SK-N-SH (cell line): ENCODE measurements at regions not wholly inside any gene's neighbourhood (a gene's known extent, or its start where the extent isn't known, plus 50 kb on each side); places are given as distances from the start of the nearest gene placed in this dataset.

Source experiments
- CTCF ChIA-PET: fragments of 300-600, 350-600 bp; formaldehyde crosslinking; extraction: SDS; loops from one replicate; lab custom pipeline; 2021; lab: Yijun Ruan, JAX
- POLR2A ChIA-PET: fragments of 350-600 bp; sonication (Branson Sonifier 250); formaldehyde crosslinking; extraction: SDS; loops from one replicate; lab custom pipeline; 2020; ENCODE audit warnings: antibody characterized with exemption, inconsistent platforms; lab: Yijun Ruan, JAX
- DNase-seq: peaks from one replicate; pipeline ENCODE4 v3.0.0; 2012
- H2AFZ ChIP-seq: fragments of 200-600 bp; sonication (generic); 2 replicates; pipeline ENCODE4 v1.8.1; 2016; ENCODE audit warnings: antibody characterized with exemption, mild to moderate bottlenecking, low read depth
- H3F3A ChIP-seq: fragments of 200-600 bp; sonication (generic); replicated peaks from 2 replicates; pipeline ENCODE3; 2016; ENCODE audit warnings: antibody characterized with exemption, mild to moderate bottlenecking; ENCODE audit not compliant: insufficient read depth
- H3K27ac ChIP-seq, 2 experiments: fragments of 200-500 bp in 1 of 2; fragments of 200-600 bp in 1 of 2; sonication (Bioruptor generic) in 1 of 2; sonication (generic), shearing (Covaris generic) in 1 of 2; 2 replicates each; pipeline versions ENCODE4 v1.5.1 to v1.6.1; 2014 to 2016; ENCODE audit warnings: low read depth in 2 of 2, inconsistent platforms in 1 of 2, low read length in 1 of 2, mild to moderate bottlenecking in 1 of 2, mixed read lengths in 1 of 2
- H3K27me3 ChIP-seq: fragments of 200-600 bp; sonication (generic), shearing (Covaris generic); 2 replicates; pipeline ENCODE4 v1.6.1; 2016; ENCODE audit warnings: mixed run types; ENCODE audit not compliant: insufficient read depth
- H3K36me3 ChIP-seq, 2 experiments: fragments of 200-500 bp in 1 of 2; fragments of 200-600 bp in 1 of 2; sonication (Bioruptor generic) in 1 of 2; sonication (generic) in 1 of 2; replicated peaks in 1 of 2; 2 replicates each; pipeline versions ENCODE3 to v1.5.1; 2014 to 2016; ENCODE audit warnings: low read length in 1 of 2, mild to moderate bottlenecking in 1 of 2; ENCODE audit not compliant: insufficient read depth in 2 of 2, control insufficient read depth in 1 of 2
- H3K4me1 ChIP-seq, 2 experiments: fragments of 200-500 bp in 1 of 2; fragments of 200-600 bp in 1 of 2; sonication (Bioruptor generic) in 1 of 2; sonication (generic), shearing (Covaris generic) in 1 of 2; 2 replicates each; pipeline versions ENCODE4 v1.5.1 to v1.6.1; 2014 to 2016; ENCODE audit warnings: low read depth in 1 of 2, low read length in 1 of 2, mixed run types in 1 of 2; ENCODE audit not compliant: insufficient read depth in 2 of 2, control insufficient read depth in 1 of 2
- H3K4me2 ChIP-seq: fragments of 200-600 bp; sonication (generic), shearing (Covaris generic); 2 replicates; pipeline ENCODE4 v1.6.1; 2017; ENCODE audit warnings: mixed run types
- H3K4me3 ChIP-seq, 2 experiments: fragments of 200-500 bp in 1 of 2; fragments of 200-600 bp in 1 of 2; sonication (Bioruptor generic) in 1 of 2; sonication (generic), shearing (Covaris generic) in 1 of 2; 2 replicates each; pipeline versions ENCODE4 v1.5.1 to v1.8.1; 2014 to 2016; ENCODE audit warnings: low read depth in 2 of 2, inconsistent platforms in 1 of 2, low read length in 1 of 2, mild to moderate bottlenecking in 1 of 2, mixed read lengths in 1 of 2, moderate library complexity in 1 of 2
- H3K79me2 ChIP-seq: fragments of 200-600 bp; sonication (generic); 2 replicates; pipeline ENCODE4 v1.8.1; 2017; ENCODE audit warnings: mild to moderate bottlenecking; ENCODE audit not compliant: insufficient read depth
- H3K9ac ChIP-seq: fragments of 200-600 bp; sonication (generic); 2 replicates; pipeline ENCODE4 v1.6.1; 2017; ENCODE audit warnings: mixed run types
- H3K9me2 ChIP-seq: fragments of 200-600 bp; sonication (generic); 2 replicates; pipeline ENCODE4 v1.6.1; 2017; ENCODE audit warnings: mixed run types
- H3K9me3 ChIP-seq: fragments of 200-600 bp; sonication (generic); 2 replicates; pipeline ENCODE4 v1.6.1; 2017; ENCODE audit warnings: mixed run types, mild to moderate bottlenecking, moderate library complexity
- H4K20me1 ChIP-seq: fragments of 200-600 bp; sonication (generic); 2 replicates; pipeline ENCODE4 v1.6.1; 2017; ENCODE audit warnings: mild to moderate bottlenecking, mixed run types; ENCODE audit not compliant: insufficient read depth
- CHD2 ChIP-seq: fragments of 150-350 bp; IDR thresholded peaks from 2 replicates; pipeline ENCODE4 v1.6.1; 2018; ENCODE audit warnings: low read length; ENCODE audit not compliant: partially characterized antibody
- ELF1 ChIP-seq: IDR thresholded peaks from 2 replicates; pipeline ENCODE4 v1.4.0; 2012
- FOSL2 ChIP-seq: IDR thresholded peaks from 2 replicates; pipeline ENCODE4 v1.4.0; 2012; ENCODE audit warnings: low read depth, mild to moderate bottlenecking, moderate library complexity, borderline replicate concordance
- GABPA ChIP-seq: IDR thresholded peaks from 2 replicates; pipeline ENCODE4 v1.4.0; 2012; ENCODE audit warnings: low read depth, mild to moderate bottlenecking
- GATA2 ChIP-seq: sonication (generic); formaldehyde crosslinking; IDR thresholded peaks from 2 replicates; pipeline ENCODE4 v1.5.0; 2020; ENCODE audit warnings: mild to moderate bottlenecking, missing genetic modification reagents
- MEF2A ChIP-seq: IDR thresholded peaks from 2 replicates; pipeline ENCODE4 v1.4.0; 2012; ENCODE audit warnings: low read depth, borderline replicate concordance
- MXI1 ChIP-seq: IDR thresholded peaks from 2 replicates; pipeline ENCODE4 v1.6.1; 2012; ENCODE audit warnings: mild to moderate bottlenecking, low read depth, low read length, improper control_type of control experiment
- NFIC ChIP-seq: IDR thresholded peaks from 2 replicates; pipeline ENCODE4 v1.4.0; 2012; ENCODE audit warnings: borderline replicate concordance
- POLR2AphosphoS5 ChIP-seq: IDR thresholded peaks from 2 replicates; pipeline ENCODE4 v1.6.1; 2012; ENCODE audit warnings: low read depth, low read length
- RCOR1 ChIP-seq: fragments of 150-350 bp; IDR thresholded peaks from 2 replicates; pipeline ENCODE4 v1.6.1; 2017; ENCODE audit warnings: antibody characterized with exemption, low read length
- TCF12 ChIP-seq: IDR thresholded peaks from 2 replicates; pipeline ENCODE4 v1.4.0; 2012
- TEAD4 ChIP-seq: IDR thresholded peaks from 2 replicates; pipeline ENCODE4 v1.4.0; 2012; ENCODE audit warnings: mild to moderate bottlenecking, borderline replicate concordance; ENCODE audit not compliant: insufficient read depth
- YY1 ChIP-seq: IDR thresholded peaks from 2 replicates; pipeline ENCODE4 v1.4.0; 2012; ENCODE audit warnings: low read depth, mild to moderate bottlenecking
- WGBS: methylation state at CpG from one replicate; pipeline ENCODE4 v1.1.6; 2017; ENCODE audit warnings: low lambda C conversion rate; 5-methylcytosine and 5-hydroxymethylcytosine counted together
- TF ChIP-seq, protein P1 (sequence below): fragments of 150-350 bp; IDR thresholded peaks from 2 replicates; pipeline ENCODE4 v1.6.1; 2017; ENCODE audit warnings: antibody characterized with exemption, low read length, low read depth, borderline replicate concordance
- TF ChIP-seq, protein P2 (sequence below): IDR thresholded peaks from 2 replicates; pipeline ENCODE4; 2012
- TF ChIP-seq, protein P3 (sequence below): fragments of 200-600 bp; sonication (generic); IDR thresholded peaks from 2 replicates; pipeline ENCODE4 v1.6.1; 2017; ENCODE audit warnings: antibody characterized with exemption, mild to moderate bottlenecking, moderate library complexity
- TF ChIP-seq, protein P4 (sequence below): IDR thresholded peaks from 2 replicates; pipeline ENCODE4 v1.6.1; 2012; ENCODE audit warnings: mild to moderate bottlenecking, low read depth, low read length, moderate library complexity

DNA sequence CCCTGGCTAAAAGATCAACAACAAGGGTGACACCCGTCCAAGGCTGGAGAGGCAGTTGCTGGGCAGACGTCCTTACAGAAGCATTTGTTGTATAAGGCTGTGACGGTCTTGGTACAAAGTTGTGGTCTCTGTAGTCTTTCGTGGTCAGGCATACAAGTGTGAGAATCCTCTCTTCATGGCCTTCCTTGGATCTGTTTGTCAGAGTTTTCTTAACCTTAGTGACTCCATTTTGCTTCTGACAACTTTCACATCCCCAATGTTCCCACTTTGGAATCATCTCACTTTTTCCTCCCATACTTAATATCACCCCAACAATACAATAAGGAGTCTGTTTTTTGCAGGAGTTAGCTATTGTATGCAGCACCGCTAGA lies 72.7 kb upstream of the ZCCHC2 start:
- Histone ChIP-seq H3K79me2 (no peaks in the 10 kb centered on the region), H3K4me2 (peak overlapping the region; percentile 54; the same call in 1 of the 2 replicates), H3K27me3 (no peaks in the 10 kb centered on the region), H3K4me1 (peaks cover 9% of the 10 kb centered on the region in 2 experiments; a peak in 1 of 4 replicates), H3K9me2 (no peaks in the 10 kb centered on the region), H4K20me1 (no peaks in the 10 kb centered on the region), H3K9ac (no peak overlapping the region), H3F3A (peaks cover 6% of the 10 kb centered on the region), H3K9me3 (no peaks in the 10 kb centered on the region), H3K4me3 (no peak overlapping the region), H3K27ac (0 out of 4 replicates have a peak overlapping the region, but pooled peaks of 1 of the 2 experiments have one; percentile 33), H3K36me3 (no peaks in the 10 kb centered on the region), H2AFZ (no peak overlapping the region)
- no peak for DNase-seq
- CTCF ChIA-PET: interaction anchor here (1.0 kb wide), 1 partner anchor 47 kb away, joined by 3 read pairs; no protein-coding TSS in a partner anchor
- TF ChIP-seq, protein P1, sequence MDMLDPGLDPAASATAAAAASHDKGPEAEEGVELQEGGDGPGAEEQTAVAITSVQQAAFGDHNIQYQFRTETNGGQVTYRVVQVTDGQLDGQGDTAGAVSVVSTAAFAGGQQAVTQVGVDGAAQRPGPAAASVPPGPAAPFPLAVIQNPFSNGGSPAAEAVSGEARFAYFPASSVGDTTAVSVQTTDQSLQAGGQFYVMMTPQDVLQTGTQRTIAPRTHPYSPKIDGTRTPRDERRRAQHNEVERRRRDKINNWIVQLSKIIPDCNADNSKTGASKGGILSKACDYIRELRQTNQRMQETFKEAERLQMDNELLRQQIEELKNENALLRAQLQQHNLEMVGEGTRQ: no peak
- TF ChIP-seq, protein P2, sequence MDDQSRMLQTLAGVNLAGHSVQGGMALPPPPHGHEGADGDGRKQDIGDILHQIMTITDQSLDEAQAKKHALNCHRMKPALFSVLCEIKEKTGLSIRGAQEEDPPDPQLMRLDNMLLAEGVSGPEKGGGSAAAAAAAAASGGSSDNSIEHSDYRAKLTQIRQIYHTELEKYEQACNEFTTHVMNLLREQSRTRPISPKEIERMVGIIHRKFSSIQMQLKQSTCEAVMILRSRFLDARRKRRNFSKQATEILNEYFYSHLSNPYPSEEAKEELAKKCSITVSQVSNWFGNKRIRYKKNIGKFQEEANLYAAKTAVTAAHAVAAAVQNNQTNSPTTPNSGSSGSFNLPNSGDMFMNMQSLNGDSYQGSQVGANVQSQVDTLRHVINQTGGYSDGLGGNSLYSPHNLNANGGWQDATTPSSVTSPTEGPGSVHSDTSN: no peak
- POLR2A ChIA-PET: no interaction called here
- WGBS: 93% methylated on average over 5 of the region's 5 CpGs

DNA sequence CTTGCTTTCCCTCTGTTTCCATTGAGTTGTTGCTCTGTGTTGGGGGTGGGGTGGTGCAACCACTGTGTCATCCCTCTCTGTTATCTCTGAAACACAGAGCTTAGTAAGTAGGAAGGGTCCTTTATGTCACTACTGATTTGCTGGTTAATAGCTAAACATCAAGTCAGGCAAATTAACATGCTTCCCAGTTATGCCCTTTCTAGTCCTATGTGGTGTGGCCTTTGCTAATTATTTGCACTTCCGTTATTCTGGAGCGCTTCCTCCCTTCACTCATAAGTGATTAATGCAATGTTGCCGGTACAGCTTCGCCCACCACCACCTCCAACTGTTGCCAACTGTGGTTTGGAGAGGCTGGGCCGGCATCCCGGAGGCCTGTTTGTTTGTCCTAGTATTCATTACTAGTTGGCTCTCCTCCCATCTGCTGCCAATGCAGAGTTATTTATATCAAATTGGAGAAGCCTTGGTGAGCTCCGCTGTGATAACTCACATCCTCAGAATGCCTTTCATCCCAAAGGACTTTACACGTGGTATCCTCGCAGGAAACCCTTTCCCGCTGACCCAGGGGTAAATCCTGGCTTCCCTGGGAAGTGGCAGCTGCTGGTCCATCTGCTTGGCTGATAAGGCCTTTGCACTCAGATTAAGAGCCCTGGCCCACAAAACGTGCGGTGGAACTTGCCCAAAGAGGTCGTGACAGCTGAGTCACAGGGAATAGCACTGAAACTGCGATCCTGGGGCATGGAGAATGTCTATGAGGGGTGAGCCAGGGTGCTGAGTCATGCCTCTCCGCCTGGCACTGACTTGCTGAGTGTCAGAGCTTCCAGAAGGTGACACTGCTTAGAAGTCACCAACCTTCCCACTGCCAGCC lies 72.0 kb upstream of the ZCCHC2 start:
- H2AFZ ChIP-seq: peak overlapping the region; percentile 33; the same call in 1 of the 2 replicates
- no peak overlapping the region for H3K9ac ChIP-seq
- 31% methylated on average over 12 of the region's 15 CpGs for WGBS
- H4K20me1 ChIP-seq: no peaks in the 10 kb centered on the region
- H3K4me3 ChIP-seq: no peak overlapping the region
- H3K27me3 ChIP-seq: no peaks in the 10 kb centered on the region
- H3K9me2 ChIP-seq: no peaks in the 10 kb centered on the region
- no peaks in the 10 kb centered on the region for H3K79me2 ChIP-seq
- peak; percentile 14 for DNase-seq
- H3K9me3 ChIP-seq: no peaks in the 10 kb centered on the region
- peak overlapping the region; percentile 33 to 39 for H3K27ac ChIP-seq
- H3K4me2 ChIP-seq: peak overlapping the region; percentile 54
- H3K36me3 ChIP-seq: no peaks in the 10 kb centered on the region
- POLR2A ChIA-PET: interaction anchor here (1.0 kb wide), 1 partner anchor 75 kb away, joined by 3 read pairs; no protein-coding TSS in a partner anchor
- H3K4me1 ChIP-seq: peaks cover 9% of the 10 kb centered on the region in 2 experiments; a peak in 1 of 4 replicates
- peaks cover 6% of the 10 kb centered on the region for H3F3A ChIP-seq
- CTCF ChIA-PET: interaction anchor here (0.6 to 1.7 kb wide), 3 partner anchors 8 to 532 kb away, joined by 3 to 4 read pairs (median 3); no protein-coding TSS in a partner anchor
- TF ChIP-seq ELF1 (peak; percentile 9; the same call in 1 of the 2 replicates), MXI1 (no peak), POLR2AphosphoS5 (no peak), FOSL2 (peak; percentile 79), GATA2 (CRISPR knock-in tag) (no peak), NFIC (peak; percentile 77), MEF2A (no peak; the same call in 1 of the 2 replicates), TCF12 (peak; percentile 73), RCOR1 (no peak), YY1 (no peak), TEAD4 (0 out of 2 replicates have a peak, but pooled peaks have one; percentile 33), CHD2 (no peak), GABPA (no peak)
- TF ChIP-seq, protein P3, sequence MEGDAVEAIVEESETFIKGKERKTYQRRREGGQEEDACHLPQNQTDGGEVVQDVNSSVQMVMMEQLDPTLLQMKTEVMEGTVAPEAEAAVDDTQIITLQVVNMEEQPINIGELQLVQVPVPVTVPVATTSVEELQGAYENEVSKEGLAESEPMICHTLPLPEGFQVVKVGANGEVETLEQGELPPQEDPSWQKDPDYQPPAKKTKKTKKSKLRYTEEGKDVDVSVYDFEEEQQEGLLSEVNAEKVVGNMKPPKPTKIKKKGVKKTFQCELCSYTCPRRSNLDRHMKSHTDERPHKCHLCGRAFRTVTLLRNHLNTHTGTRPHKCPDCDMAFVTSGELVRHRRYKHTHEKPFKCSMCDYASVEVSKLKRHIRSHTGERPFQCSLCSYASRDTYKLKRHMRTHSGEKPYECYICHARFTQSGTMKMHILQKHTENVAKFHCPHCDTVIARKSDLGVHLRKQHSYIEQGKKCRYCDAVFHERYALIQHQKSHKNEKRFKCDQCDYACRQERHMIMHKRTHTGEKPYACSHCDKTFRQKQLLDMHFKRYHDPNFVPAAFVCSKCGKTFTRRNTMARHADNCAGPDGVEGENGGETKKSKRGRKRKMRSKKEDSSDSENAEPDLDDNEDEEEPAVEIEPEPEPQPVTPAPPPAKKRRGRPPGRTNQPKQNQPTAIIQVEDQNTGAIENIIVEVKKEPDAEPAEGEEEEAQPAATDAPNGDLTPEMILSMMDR: no peak
- TF ChIP-seq, protein P1: no peak
- TF ChIP-seq, protein P4, sequence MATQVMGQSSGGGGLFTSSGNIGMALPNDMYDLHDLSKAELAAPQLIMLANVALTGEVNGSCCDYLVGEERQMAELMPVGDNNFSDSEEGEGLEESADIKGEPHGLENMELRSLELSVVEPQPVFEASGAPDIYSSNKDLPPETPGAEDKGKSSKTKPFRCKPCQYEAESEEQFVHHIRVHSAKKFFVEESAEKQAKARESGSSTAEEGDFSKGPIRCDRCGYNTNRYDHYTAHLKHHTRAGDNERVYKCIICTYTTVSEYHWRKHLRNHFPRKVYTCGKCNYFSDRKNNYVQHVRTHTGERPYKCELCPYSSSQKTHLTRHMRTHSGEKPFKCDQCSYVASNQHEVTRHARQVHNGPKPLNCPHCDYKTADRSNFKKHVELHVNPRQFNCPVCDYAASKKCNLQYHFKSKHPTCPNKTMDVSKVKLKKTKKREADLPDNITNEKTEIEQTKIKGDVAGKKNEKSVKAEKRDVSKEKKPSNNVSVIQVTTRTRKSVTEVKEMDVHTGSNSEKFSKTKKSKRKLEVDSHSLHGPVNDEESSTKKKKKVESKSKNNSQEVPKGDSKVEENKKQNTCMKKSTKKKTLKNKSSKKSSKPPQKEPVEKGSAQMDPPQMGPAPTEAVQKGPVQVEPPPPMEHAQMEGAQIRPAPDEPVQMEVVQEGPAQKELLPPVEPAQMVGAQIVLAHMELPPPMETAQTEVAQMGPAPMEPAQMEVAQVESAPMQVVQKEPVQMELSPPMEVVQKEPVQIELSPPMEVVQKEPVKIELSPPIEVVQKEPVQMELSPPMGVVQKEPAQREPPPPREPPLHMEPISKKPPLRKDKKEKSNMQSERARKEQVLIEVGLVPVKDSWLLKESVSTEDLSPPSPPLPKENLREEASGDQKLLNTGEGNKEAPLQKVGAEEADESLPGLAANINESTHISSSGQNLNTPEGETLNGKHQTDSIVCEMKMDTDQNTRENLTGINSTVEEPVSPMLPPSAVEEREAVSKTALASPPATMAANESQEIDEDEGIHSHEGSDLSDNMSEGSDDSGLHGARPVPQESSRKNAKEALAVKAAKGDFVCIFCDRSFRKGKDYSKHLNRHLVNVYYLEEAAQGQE: no peak
